Kidney (tissue), 13 donors: ENCODE measurements at regions not wholly inside any gene's neighbourhood (a gene's known extent, or its start where the extent isn't known, plus 50 kb on each side); places are given as distances from the start of the nearest gene placed in this dataset.

ENCODE experiments used
- DNase-seq, 5 donors: peaks; one replicate each; pipeline ENCODE4 v3.0.0-alpha.2; 2013 to 2020
- FAIRE-seq: peaks from 2 replicates; lab custom pipeline; 2012; peaks lifted over from hg19 to GRCh38; lab: Jason Lieb, UNC
- H3K27ac ChIP-seq, 2 donors: one replicate each; pipeline ENCODE4 v1.7.0; 2013; ENCODE audit warnings: low read depth in 2 of 2, low read length in 2 of 2, inconsistent platforms in 1 of 2
- H3K27me3 ChIP-seq: one replicate; pipeline ENCODE4 v1.7.1; 2013; ENCODE audit warnings: low read length, inconsistent platforms; ENCODE audit not compliant: control insufficient read depth, insufficient read depth
- H3K36me3 ChIP-seq, 3 donors: one replicate each; pipeline versions ENCODE4 v1.7.0 to v1.7.1; 2013; ENCODE audit warnings: low read length in 3 of 3, control low read depth in 1 of 3, inconsistent platforms in 1 of 3; ENCODE audit not compliant: insufficient read depth in 3 of 3, control insufficient read depth in 2 of 3
- H3K4me1 ChIP-seq, 3 donors: one replicate each; pipeline versions ENCODE4 v1.7.0 to v1.7.1; 2013; ENCODE audit warnings: low read length in 3 of 3, inconsistent platforms in 1 of 3, low read depth in 1 of 3; ENCODE audit not compliant: control insufficient read depth in 2 of 3, insufficient read depth in 2 of 3
- H3K4me3 ChIP-seq, 3 donors: one replicate each; pipeline versions ENCODE4 v1.7.0 to v1.8.1; 2013; ENCODE audit warnings: low read length in 3 of 3, control low read depth in 1 of 3, inconsistent platforms in 1 of 3
- H3K9ac ChIP-seq, 3 donors: one replicate each; pipeline versions ENCODE4 v1.7.0 to v1.7.1; 2013; ENCODE audit warnings: low read length in 3 of 3, control low read depth in 1 of 3, inconsistent platforms in 1 of 3
- H3K9me3 ChIP-seq, 3 donors: one replicate each; pipeline versions ENCODE4 v1.7.0 to v1.7.1; 2013; ENCODE audit warnings: low read length in 3 of 3, control low read depth in 1 of 3, inconsistent platforms in 1 of 3; ENCODE audit not compliant: control insufficient read depth in 2 of 3, insufficient read depth in 1 of 3
- intact Hi-C: fragments of 100-400 bp; cut with DNase I; formaldehyde crosslinking; loops from one replicate; pipeline ENCODE4 v1.11.1; 2022
- TF ChIP-seq, protein P1 (sequence below): IDR thresholded peaks from 3 replicates; pipeline ENCODE4 v1.5.1; 2012; ENCODE audit warnings: mild to moderate bottlenecking, moderate library complexity, borderline replicate concordance; ENCODE audit not compliant: insufficient read depth; ENCODE audit errors: extremely low read depth
- donor health status: control.
- donor health status: control.
- donor health status: control.
- donor health status: control.
- donor health status: control.
- donor health status: DM: yes; HTN: yes; CAD: no.
- donor health status: Normal renal cell carcinoma (clear cell type).

GRCh38 chrX:52261125-52261462 lies 76.4 kb downstream of the MAGED4 start:
- no peaks in the 10 kb centered on the region for H3K36me3 ChIP-seq
- intact Hi-C loops = no loop called here
- no peak for DNase-seq
- peaks cover 3% of the 10 kb centered on the region for H3K27me3 ChIP-seq
- H3K9ac ChIP-seq = no peak overlapping the region
- TF ChIP-seq, protein P1, sequence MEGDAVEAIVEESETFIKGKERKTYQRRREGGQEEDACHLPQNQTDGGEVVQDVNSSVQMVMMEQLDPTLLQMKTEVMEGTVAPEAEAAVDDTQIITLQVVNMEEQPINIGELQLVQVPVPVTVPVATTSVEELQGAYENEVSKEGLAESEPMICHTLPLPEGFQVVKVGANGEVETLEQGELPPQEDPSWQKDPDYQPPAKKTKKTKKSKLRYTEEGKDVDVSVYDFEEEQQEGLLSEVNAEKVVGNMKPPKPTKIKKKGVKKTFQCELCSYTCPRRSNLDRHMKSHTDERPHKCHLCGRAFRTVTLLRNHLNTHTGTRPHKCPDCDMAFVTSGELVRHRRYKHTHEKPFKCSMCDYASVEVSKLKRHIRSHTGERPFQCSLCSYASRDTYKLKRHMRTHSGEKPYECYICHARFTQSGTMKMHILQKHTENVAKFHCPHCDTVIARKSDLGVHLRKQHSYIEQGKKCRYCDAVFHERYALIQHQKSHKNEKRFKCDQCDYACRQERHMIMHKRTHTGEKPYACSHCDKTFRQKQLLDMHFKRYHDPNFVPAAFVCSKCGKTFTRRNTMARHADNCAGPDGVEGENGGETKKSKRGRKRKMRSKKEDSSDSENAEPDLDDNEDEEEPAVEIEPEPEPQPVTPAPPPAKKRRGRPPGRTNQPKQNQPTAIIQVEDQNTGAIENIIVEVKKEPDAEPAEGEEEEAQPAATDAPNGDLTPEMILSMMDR = no peak
- H3K27ac ChIP-seq = no peak overlapping the region
- peaks cover 0 to 2% (median 0%) of the 10 kb centered on the region in 3 donors for H3K4me1 ChIP-seq
- peak overlapping the region in 2 of 3 donors; percentile 76 to 99 for H3K4me3 ChIP-seq
- no peak for FAIRE-seq
- H3K9me3 ChIP-seq = no peaks in the 10 kb centered on the region

DNA sequence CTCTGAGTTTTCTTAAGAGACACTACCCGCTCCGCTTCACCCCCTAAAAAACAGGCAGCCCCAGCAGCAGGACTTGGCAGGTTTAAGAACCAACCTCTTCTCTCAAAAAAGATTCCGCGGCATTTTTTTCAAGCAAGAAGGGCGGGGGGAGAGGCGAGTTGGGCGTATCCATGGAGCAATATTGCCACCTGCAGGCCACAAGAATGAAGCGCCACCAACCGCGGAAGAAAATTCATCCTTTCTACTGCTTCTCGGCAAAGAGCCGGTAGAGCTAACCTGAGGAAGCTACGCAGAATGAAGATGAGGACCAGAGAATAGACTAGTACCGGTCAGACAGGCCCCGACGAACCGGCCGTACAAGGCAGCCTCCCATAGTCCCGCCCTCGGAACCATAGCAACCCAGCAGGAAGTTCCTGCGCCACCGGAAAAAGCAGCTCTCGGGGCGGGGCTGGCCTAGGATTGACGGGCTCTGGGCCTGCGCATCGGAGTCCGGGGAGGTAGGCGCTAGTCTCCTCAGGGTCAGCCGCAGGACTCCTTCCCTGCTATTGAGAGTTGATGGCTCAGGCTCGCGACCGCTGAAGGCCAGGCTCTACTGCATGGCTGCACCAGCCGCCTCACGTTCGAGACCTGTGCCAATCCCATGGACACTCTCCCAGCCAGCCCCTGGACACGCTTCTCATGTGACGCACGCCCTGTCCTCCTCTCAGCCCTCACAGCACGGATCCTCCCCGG lies 76.9 kb downstream of the MAGED4 start:
- TF ChIP-seq, protein P1 = peak; percentile 72
- Histone ChIP-seq H3K27ac (peak overlapping the region; percentile 92 to 94), H3K4me3 (peak overlapping the region; percentile 76 to 99 (median 87)), H3K9me3 (no peaks in the 10 kb centered on the region), H3K4me1 (peaks cover 0 to 2% (median 0%) of the 10 kb centered on the region in 3 donors), H3K36me3 (no peaks in the 10 kb centered on the region), H3K9ac (peak overlapping the region; percentile 10 to 98 (median 85)), H3K27me3 (peaks cover 2% of the 10 kb centered on the region)
- no peak for FAIRE-seq
- peak; percentile 94 to 98 (median 96) for DNase-seq
- intact Hi-C loops = no loop called here

- DNase-seq (no peak), FAIRE-seq (no peak)
- Histone ChIP-seq H3K36me3 (no peaks in the 10 kb centered on the region), H3K9me3 (no peaks in the 10 kb centered on the region), H3K4me1 (peaks cover 0 to 2% (median 0%) of the 10 kb centered on the region in 3 donors), H3K9ac (peak overlapping the region; percentile 10 to 98 (median 85)), H3K27me3 (peaks cover 2% of the 10 kb centered on the region), H3K27ac (peak overlapping the region; percentile 92 to 94), H3K4me3 (peak overlapping the region; percentile 76 to 99 (median 87))
- TF ChIP-seq, protein P1 = no peak
- intact Hi-C loops = no loop called here
Measured at GRCh38 chrX:52262195-52262546, 77.5 kb downstream of the MAGED4 start.
